ENCODE measurements at regions not wholly inside any gene's neighbourhood (a gene's known extent, or its start where the extent isn't known, plus 50 kb on each side); places are given as distances from the start of the nearest gene placed in this dataset.

DNA sequence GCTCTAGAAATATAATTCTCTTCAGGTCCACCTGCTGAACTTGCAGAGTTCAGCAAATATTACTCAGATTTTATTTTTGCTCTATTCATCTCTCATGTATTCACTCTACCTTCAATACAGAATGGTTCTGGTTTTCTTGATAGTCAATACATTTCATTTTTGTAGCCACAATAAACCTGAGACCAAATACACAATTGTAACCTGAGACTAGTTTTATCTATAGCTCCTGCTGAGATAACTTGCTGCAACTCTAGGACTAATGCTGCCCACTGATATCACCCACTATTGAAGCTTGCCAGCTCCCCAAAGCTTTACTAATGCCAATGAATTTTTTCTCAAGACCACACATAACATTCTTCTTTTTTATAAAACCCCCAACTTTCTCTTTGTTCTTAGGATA is 229.3 kb downstream of the NSUN3 start:
- Histone ChIP-seq H3K27ac (no peak overlapping the region), H3K36me3 (no peaks in the 10 kb centered on the region), H3K9me3 (no peaks in the 10 kb centered on the region), H3K27me3 (no peaks in the 10 kb centered on the region), H3K4me1 (no peaks in the 10 kb centered on the region), H3K4me3 (no peak overlapping the region)
- TF ChIP-seq, protein P1, sequence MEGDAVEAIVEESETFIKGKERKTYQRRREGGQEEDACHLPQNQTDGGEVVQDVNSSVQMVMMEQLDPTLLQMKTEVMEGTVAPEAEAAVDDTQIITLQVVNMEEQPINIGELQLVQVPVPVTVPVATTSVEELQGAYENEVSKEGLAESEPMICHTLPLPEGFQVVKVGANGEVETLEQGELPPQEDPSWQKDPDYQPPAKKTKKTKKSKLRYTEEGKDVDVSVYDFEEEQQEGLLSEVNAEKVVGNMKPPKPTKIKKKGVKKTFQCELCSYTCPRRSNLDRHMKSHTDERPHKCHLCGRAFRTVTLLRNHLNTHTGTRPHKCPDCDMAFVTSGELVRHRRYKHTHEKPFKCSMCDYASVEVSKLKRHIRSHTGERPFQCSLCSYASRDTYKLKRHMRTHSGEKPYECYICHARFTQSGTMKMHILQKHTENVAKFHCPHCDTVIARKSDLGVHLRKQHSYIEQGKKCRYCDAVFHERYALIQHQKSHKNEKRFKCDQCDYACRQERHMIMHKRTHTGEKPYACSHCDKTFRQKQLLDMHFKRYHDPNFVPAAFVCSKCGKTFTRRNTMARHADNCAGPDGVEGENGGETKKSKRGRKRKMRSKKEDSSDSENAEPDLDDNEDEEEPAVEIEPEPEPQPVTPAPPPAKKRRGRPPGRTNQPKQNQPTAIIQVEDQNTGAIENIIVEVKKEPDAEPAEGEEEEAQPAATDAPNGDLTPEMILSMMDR (IDR thresholded peaks at IDR 0.05) = no peak
- TF ChIP-seq POLR2A (IDR thresholded peaks at IDR 0.05) = no peak
- DNase-seq = no peak

DNA sequence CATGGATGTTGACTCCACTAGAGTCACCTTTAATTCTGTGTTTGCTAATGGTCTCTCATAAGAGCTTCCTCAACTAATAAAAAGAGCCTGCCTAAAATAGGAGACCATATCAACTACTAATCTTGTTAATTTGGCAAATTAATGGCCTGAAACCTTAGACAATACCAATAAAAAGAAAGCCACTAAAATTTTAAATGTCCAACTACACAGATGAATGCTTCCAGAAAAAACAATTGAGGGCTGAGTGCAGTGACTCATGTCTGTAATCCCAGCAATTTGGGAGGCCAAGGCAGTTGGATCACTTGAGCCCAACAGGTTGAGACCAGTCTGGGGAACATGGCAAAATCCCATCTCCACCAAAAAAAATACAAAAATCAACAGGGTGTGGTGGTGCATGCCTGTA is 230.9 kb downstream of the NSUN3 start:
- no peaks in the 10 kb centered on the region for H3K9me3 ChIP-seq
- H3K4me3 ChIP-seq = no peak overlapping the region
- H3K4me1 ChIP-seq = no peaks in the 10 kb centered on the region
- no peak overlapping the region for H3K27ac ChIP-seq
- DNase-seq = no peak
- no peaks in the 10 kb centered on the region for H3K27me3 ChIP-seq
- no peaks in the 10 kb centered on the region for H3K36me3 ChIP-seq
- no peak for TF ChIP-seq POLR2A (IDR thresholded peaks at IDR 0.05)
- TF ChIP-seq, protein P1 (IDR thresholded peaks at IDR 0.05) = no peak

DNA sequence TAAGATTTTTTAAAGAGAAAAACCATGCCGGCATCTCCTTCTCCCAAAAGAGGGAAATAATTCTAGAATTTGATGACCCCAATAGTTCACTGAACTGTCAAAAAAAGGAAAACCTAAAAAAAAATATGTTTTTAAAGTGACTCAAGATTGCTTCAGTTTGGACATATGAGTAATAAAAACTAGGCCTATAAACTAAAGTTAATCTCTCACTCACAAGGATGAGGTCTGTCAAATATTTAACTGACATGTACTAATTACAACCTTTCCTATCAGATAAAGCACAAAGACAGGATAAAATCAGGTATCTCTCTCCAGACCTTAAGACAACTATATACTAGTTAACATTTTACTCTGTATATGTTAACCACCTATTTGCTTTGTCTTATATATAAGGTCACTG is 231.9 kb downstream of the NSUN3 start:
- no peak overlapping the region for H3K27ac ChIP-seq
- DNase-seq = no peak
- no peaks in the 10 kb centered on the region for H3K4me1 ChIP-seq
- no peaks in the 10 kb centered on the region for H3K27me3 ChIP-seq
- no peak for TF ChIP-seq POLR2A (IDR thresholded peaks at IDR 0.05)
- TF ChIP-seq, protein P1 (IDR thresholded peaks at IDR 0.05) = no peak
- no peak overlapping the region for H3K4me3 ChIP-seq
- H3K9me3 ChIP-seq = no peaks in the 10 kb centered on the region
- no peaks in the 10 kb centered on the region for H3K36me3 ChIP-seq

DNA sequence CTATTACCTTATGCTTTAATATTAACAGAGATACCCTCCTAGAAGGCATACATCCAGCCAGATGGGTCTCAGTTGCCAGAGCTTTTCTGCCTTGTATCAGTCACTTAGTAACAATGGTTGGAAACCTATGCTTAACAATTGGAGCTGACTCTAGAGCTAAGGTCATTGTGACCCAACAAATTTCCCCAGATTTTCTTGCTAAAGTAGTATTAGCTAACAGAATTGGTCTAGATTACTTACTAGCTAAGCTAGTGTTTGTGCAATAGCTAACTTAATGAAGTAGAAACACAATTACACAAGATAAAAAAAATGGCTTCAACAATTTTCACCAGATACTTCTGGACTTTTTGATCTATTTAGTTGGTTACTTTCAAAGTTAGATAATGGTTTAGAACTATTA is 236.9 kb downstream of the NSUN3 start:
- H3K9me3 ChIP-seq = no peaks in the 10 kb centered on the region
- H3K4me3 ChIP-seq = no peak overlapping the region
- no peaks in the 10 kb centered on the region for H3K27me3 ChIP-seq
- H3K36me3 ChIP-seq = no peaks in the 10 kb centered on the region
- H3K27ac ChIP-seq = no peak overlapping the region
- H3K4me1 ChIP-seq = no peaks in the 10 kb centered on the region
- TF ChIP-seq, protein P1 (IDR thresholded peaks at IDR 0.05) = no peak
- no peak for TF ChIP-seq POLR2A (IDR thresholded peaks at IDR 0.05)
- DNase-seq = no peak

DNA sequence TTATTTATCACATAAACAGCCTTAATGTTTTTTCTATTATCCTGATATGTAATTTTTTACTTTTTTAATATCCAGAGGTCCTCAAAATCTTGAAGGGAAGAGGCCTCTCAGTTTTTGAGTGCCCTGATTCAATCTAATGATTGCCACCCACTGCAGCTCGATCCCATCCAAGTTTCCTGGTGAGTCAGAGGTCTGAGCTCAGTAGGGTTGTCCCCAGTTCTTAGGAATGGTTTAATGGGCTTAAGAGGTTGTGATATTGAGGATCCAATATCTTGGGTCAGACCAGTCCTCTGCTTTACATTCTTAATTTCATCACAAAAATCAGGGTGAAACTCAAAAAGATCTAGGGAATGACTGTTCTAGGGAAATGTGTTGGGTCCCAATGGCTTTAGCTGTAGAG is 238.5 kb downstream of the NSUN3 start:
- no peak for DNase-seq
- no peaks in the 10 kb centered on the region for H3K9me3 ChIP-seq
- no peaks in the 10 kb centered on the region for H3K36me3 ChIP-seq
- no peaks in the 10 kb centered on the region for H3K27me3 ChIP-seq
- TF ChIP-seq POLR2A (IDR thresholded peaks at IDR 0.05) = no peak
- TF ChIP-seq, protein P1 (IDR thresholded peaks at IDR 0.05) = no peak
- no peaks in the 10 kb centered on the region for H3K4me1 ChIP-seq
- H3K4me3 ChIP-seq = no peak overlapping the region
- no peak overlapping the region for H3K27ac ChIP-seq

DNA sequence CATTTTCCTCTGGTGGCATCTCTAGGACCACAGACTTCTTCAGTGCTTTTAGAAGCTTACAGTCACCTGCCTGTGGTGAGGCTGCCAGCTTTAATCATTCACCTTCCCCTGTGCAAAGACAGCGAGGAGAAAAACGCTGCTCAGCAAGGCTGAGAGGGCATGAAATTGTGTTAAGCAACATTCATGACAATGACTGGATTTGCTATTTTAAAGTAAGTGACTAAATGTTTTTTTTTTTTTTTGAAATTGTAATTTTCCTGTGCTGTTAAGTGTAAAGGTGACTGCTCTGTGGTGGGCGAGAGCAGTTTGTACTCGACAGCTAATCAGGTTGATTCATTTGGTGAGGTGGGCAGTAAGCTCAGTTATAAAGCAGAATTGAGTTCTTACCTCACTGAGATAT is 240.4 kb downstream of the NSUN3 start:
- H3K4me1 ChIP-seq = no peaks in the 10 kb centered on the region
- H3K9me3 ChIP-seq = no peaks in the 10 kb centered on the region
- H3K27me3 ChIP-seq = no peaks in the 10 kb centered on the region
- no peak overlapping the region for H3K4me3 ChIP-seq
- TF ChIP-seq, protein P1 (IDR thresholded peaks at IDR 0.05) = no peak
- no peak for TF ChIP-seq POLR2A (IDR thresholded peaks at IDR 0.05)
- DNase-seq = no peak
- H3K36me3 ChIP-seq = no peaks in the 10 kb centered on the region
- no peak overlapping the region for H3K27ac ChIP-seq
